ENCODE measurements at regions not wholly inside any gene's neighbourhood (a gene's known extent, or its start where the extent isn't known, plus 50 kb on each side); places are given as distances from the start of the nearest gene placed in this dataset.

- TF ChIP-seq CTCF (IDR thresholded peaks at IDR 0.05; ENCODE audit: insufficient read depth, low read depth, low read length, missing control alignments), result no peak
- H3K4me3 ChIP-seq (ENCODE audit: low read length), result no peak overlapping the region
- no peak for DNase-seq (ENCODE audit: low read depth)
Observed at GRCh38 chr6:132067286-132067685, 116.1 kb upstream of the CCN2 start.

GRCh38 chr6:132065556-132065955, 114.4 kb upstream of the CCN2 start:
- no peak overlapping the region for H3K4me3 ChIP-seq (ENCODE audit: low read length)
- DNase-seq (ENCODE audit: low read depth), result peak; percentile 87
- no peak for TF ChIP-seq CTCF (IDR thresholded peaks at IDR 0.05; ENCODE audit: insufficient read depth, low read depth, low read length, missing control alignments)

- no peak for TF ChIP-seq CTCF (IDR thresholded peaks at IDR 0.05; ENCODE audit: insufficient read depth, low read depth, low read length, missing control alignments)
- H3K4me3 ChIP-seq (ENCODE audit: low read length), result no peak overlapping the region
- peak; percentile 84 for DNase-seq (ENCODE audit: low read depth)
Observed at GRCh38 chr6:132063738-132064137, 112.6 kb upstream of the CCN2 start.

GRCh38 chr6:132063204-132063603, 112.0 kb upstream of the CCN2 start:
- no peak overlapping the region for H3K4me3 ChIP-seq (ENCODE audit: low read length)
- no peak for DNase-seq (ENCODE audit: low read depth)
- TF ChIP-seq CTCF (IDR thresholded peaks at IDR 0.05; ENCODE audit: insufficient read depth, low read depth, low read length, missing control alignments), result no peak

- TF ChIP-seq CTCF (IDR thresholded peaks at IDR 0.05; ENCODE audit: insufficient read depth, low read depth, low read length, missing control alignments), result no peak
- no peak for DNase-seq (ENCODE audit: low read depth)
- no peak overlapping the region for H3K4me3 ChIP-seq (ENCODE audit: low read length)
Observed at GRCh38 chr6:132062626-132063025, 111.5 kb upstream of the CCN2 start.

- DNase-seq (ENCODE audit: low read depth), result no peak
- TF ChIP-seq CTCF (IDR thresholded peaks at IDR 0.05; ENCODE audit: insufficient read depth, low read depth, low read length, missing control alignments), result no peak
- no peak overlapping the region for H3K4me3 ChIP-seq (ENCODE audit: low read length)
Observed at GRCh38 chr6:132061381-132061780, 110.2 kb upstream of the CCN2 start.

- TF ChIP-seq CTCF (IDR thresholded peaks at IDR 0.05; ENCODE audit: insufficient read depth, low read depth, low read length, missing control alignments), result no peak
- H3K4me3 ChIP-seq (ENCODE audit: low read length), result no peak overlapping the region
Observed at GRCh38 chr6:132060591-132060990, 109.4 kb upstream of the CCN2 start.

More at GRCh38 chr6:132060591-132060990, 109.4 kb upstream of the CCN2 start:
- peak; percentile 75 for DNase-seq (ENCODE audit: low read depth)
